ENCODE measurements at regions not wholly inside any gene's neighbourhood (a gene's known extent, or its start where the extent isn't known, plus 50 kb on each side); places are given as distances from the start of the nearest gene placed in this dataset.

- DNase-seq (no peak), ATAC-seq (ENCODE audit: poor library complexity) (no peak)
- intact Hi-C loops (cut with DNase I), result no loop called here
Measured at GRCh38 chr10:52621635-52622079, 150.9 kb downstream of the MBL2 start.

- ATAC-seq (ENCODE audit: poor library complexity) (no peak), DNase-seq (no peak)
- intact Hi-C loops (cut with DNase I), result no loop called here
Measured at GRCh38 chr10:52623761-52624160, 148.8 kb downstream of the MBL2 start.

- DNase-seq (no peak), ATAC-seq (ENCODE audit: poor library complexity) (no peak)
- intact Hi-C loops (cut with DNase I), result no loop called here
Measured at GRCh38 chr10:52627279-52627678, 145.3 kb downstream of the MBL2 start.

GRCh38 chr10:52631146-52631545, 141.4 kb downstream of the MBL2 start:
- DNase-seq (no peak), ATAC-seq (ENCODE audit: poor library complexity) (no peak)
- intact Hi-C loops (cut with DNase I), result no loop called here

- intact Hi-C loops (cut with DNase I), result no loop called here
- ATAC-seq (ENCODE audit: poor library complexity), result no peak
- DNase-seq, result no peak
Measured at GRCh38 chr10:52631648-52632047, 140.9 kb downstream of the MBL2 start.

GRCh38 chr10:52632591-52632990, 140.0 kb downstream of the MBL2 start:
- intact Hi-C loops (cut with DNase I), result no loop called here
- ATAC-seq (ENCODE audit: poor library complexity) (no peak), DNase-seq (no peak)

- no peak for DNase-seq
- no peak for ATAC-seq (ENCODE audit: poor library complexity)
- intact Hi-C loops (cut with DNase I), result no loop called here
Measured at GRCh38 chr10:52633266-52633665, 139.3 kb downstream of the MBL2 start.

GRCh38 chr10:52635651-52636050, 136.9 kb downstream of the MBL2 start:
- intact Hi-C loops (cut with DNase I), result no loop called here
- no peak for DNase-seq
- no peak for ATAC-seq (ENCODE audit: poor library complexity)

- intact Hi-C loops (cut with DNase I), result no loop called here
- ATAC-seq (ENCODE audit: poor library complexity) (no peak), DNase-seq (no peak)
Measured at GRCh38 chr10:52636874-52637273, 135.7 kb downstream of the MBL2 start.

- intact Hi-C loops (cut with DNase I), result no loop called here
- DNase-seq, result no peak
- no peak for ATAC-seq (ENCODE audit: poor library complexity)
Measured at GRCh38 chr10:52637592-52637991, 135.0 kb downstream of the MBL2 start.

GRCh38 chr10:52639652-52640051, 132.9 kb downstream of the MBL2 start:
- ATAC-seq (ENCODE audit: poor library complexity) (no peak), DNase-seq (no peak)
- intact Hi-C loops (cut with DNase I), result no loop called here

- intact Hi-C loops (cut with DNase I), result no loop called here
- DNase-seq, result no peak
- no peak for ATAC-seq (ENCODE audit: poor library complexity)
Measured at GRCh38 chr10:52642208-52642607, 130.4 kb downstream of the MBL2 start.

- ATAC-seq (ENCODE audit: poor library complexity) (peak; percentile 86), DNase-seq (no peak)
- intact Hi-C loops (cut with DNase I), result loop anchor here (2.0 kb wide), 1 partner anchor 84 kb away; no protein-coding TSS in a partner anchor
Measured at GRCh38 chr10:52644373-52645186, 128.0 kb downstream of the MBL2 start.

GRCh38 chr10:52645187-52645758, 127.3 kb downstream of the MBL2 start:
- ATAC-seq (ENCODE audit: poor library complexity) (no peak), DNase-seq (no peak)
- intact Hi-C loops (cut with DNase I), result loop anchor here (2.0 kb wide), 1 partner anchor 84 kb away; no protein-coding TSS in a partner anchor

- intact Hi-C loops (cut with DNase I), result no loop called here
Measured at GRCh38 chr10:52649511-52649910, 123.1 kb downstream of the MBL2 start.

GRCh38 chr10:52650873-52651272, 121.7 kb downstream of the MBL2 start:
- DNase-seq (no peak), ATAC-seq (ENCODE audit: poor library complexity) (no peak)
- intact Hi-C loops (cut with DNase I), result no loop called here

More at GRCh38 chr10:52649511-52649910, 123.1 kb downstream of the MBL2 start:
- no peak for DNase-seq
- no peak for ATAC-seq (ENCODE audit: poor library complexity)

- ATAC-seq (ENCODE audit: poor library complexity), result no peak
- intact Hi-C loops (cut with DNase I), result no loop called here
Measured at GRCh38 chr10:52651293-52651692, 121.3 kb downstream of the MBL2 start.

GRCh38 chr10:52652431-52653262, 119.9 kb downstream of the MBL2 start:
- intact Hi-C loops (cut with DNase I), result no loop called here
- no peak for DNase-seq
- ATAC-seq (ENCODE audit: poor library complexity), result peak; percentile 79

More at GRCh38 chr10:52651293-52651692, 121.3 kb downstream of the MBL2 start:
- DNase-seq, result no peak

- ATAC-seq (ENCODE audit: poor library complexity), result peak; percentile 95
- intact Hi-C loops (cut with DNase I), result no loop called here
- peak; percentile 41 for DNase-seq
Measured at GRCh38 chr10:52653263-52653909, 119.2 kb downstream of the MBL2 start.

All from Right ventricle myocardium superior (tissue), 1 donor.